ENCODE measurements at regions not wholly inside any gene's neighbourhood (a gene's known extent, or its start where the extent isn't known, plus 50 kb on each side); places are given as distances from the start of the nearest gene placed in this dataset.

DNA sequence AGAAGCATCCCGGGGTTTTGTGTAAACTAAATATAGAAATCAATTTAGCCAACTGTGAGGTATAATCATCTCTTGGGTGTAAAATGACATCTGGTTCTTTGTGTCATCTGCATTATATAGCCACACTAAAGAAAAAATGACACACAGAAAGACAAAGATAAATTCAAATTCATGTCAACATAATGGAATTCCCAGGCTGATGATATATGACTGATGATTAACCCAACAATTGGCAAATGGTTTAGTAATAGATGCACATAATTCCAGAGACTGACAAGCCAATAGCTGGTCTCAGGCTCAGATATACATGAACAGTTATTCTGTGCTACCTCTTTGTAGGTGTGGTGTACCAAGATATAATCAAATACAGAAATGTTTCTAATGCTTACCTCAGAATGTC is 375.4 kb upstream of the PITX2 start:
- TF ChIP-seq EZH2 (IDR thresholded peaks at IDR 0.05; ENCODE audit: borderline replicate concordance, low read length), result no peak
- TF ChIP-seq, protein P1, sequence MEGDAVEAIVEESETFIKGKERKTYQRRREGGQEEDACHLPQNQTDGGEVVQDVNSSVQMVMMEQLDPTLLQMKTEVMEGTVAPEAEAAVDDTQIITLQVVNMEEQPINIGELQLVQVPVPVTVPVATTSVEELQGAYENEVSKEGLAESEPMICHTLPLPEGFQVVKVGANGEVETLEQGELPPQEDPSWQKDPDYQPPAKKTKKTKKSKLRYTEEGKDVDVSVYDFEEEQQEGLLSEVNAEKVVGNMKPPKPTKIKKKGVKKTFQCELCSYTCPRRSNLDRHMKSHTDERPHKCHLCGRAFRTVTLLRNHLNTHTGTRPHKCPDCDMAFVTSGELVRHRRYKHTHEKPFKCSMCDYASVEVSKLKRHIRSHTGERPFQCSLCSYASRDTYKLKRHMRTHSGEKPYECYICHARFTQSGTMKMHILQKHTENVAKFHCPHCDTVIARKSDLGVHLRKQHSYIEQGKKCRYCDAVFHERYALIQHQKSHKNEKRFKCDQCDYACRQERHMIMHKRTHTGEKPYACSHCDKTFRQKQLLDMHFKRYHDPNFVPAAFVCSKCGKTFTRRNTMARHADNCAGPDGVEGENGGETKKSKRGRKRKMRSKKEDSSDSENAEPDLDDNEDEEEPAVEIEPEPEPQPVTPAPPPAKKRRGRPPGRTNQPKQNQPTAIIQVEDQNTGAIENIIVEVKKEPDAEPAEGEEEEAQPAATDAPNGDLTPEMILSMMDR (conservative IDR thresholded peaks at IDR 0.05 in 1 of 2, IDR thresholded peaks at IDR 0.05 in 1 of 2; ENCODE audit: extremely low read depth in 1 of 2, insufficient read depth in 1 of 2, low read depth in 1 of 2, low read length in 2 of 2), result no peak

Measured in mammary epithelial cell (primary cell).